HT-29 (cell line): ENCODE measurements at regions not wholly inside any gene's neighbourhood (a gene's known extent, or its start where the extent isn't known, plus 50 kb on each side); places are given as distances from the start of the nearest gene placed in this dataset.
A peak's percentile ranks its signal among the peaks of the same experiment; 100 is the strongest.

ENCODE experiments used
- DNase-seq: peaks from one replicate; pipeline ENCODE4 v3.0.0-alpha.2; 2015; ENCODE audit warnings: low spot score

DNA sequence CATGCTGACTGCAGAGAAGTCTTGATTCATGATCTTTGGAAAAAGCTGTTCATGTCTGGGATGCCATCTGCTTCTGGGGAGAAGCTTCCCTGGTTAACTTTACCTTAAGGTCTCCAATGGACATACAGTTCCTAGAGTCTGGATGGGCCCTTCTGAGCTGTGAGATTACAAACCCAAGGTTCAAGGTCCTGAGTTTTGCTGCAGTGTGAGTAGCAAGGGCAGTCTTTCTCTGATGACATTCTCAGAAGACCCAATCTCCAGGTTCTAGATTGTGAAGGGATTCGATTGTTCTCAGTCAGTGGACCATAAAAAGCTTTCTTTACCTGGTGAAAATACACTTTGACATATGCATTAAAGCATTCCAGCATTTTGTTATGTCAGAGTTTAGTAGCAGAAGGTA, 179.2 kb downstream of the AASDH start:
- no peak for DNase-seq

DNA sequence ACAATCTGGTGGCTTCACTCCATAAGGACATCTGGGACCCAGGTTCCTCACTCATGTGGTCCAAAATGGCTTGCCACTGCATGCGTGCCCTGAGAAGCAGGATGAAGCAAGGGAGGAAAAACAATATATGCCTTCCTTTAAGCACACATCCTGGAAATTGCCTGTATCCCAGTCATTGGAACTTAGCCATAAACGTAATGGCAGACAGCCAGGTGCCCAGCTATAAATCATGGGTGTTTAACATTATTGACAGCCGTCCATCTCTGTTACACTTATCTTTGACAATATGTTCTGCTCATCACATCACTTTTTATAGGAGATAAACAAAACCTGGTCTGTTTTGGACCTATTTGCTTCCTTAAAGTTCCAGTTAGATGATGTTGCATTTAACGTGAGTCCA, 181.0 kb downstream of the AASDH start:
- DNase-seq: peak; percentile 42

DNA sequence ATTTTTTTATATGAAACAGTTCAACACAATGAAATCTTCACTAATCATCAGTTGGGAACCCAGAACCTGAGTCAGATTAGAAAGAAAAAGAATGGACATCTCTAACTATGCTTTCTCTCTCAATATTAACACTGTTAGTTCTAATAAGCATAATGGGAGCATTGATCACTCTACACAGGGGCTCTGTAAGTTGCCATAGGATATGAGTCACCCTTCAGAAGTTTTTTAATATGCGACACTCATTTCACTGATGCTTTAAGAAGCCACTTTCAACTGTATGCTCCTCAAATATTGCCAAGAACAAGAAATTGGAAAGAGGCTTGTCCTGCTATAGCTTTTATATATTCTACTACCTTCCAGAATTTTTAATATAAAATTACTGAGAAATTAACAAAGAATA, 187.0 kb downstream of the AASDH start:
- DNase-seq: no peak

DNA sequence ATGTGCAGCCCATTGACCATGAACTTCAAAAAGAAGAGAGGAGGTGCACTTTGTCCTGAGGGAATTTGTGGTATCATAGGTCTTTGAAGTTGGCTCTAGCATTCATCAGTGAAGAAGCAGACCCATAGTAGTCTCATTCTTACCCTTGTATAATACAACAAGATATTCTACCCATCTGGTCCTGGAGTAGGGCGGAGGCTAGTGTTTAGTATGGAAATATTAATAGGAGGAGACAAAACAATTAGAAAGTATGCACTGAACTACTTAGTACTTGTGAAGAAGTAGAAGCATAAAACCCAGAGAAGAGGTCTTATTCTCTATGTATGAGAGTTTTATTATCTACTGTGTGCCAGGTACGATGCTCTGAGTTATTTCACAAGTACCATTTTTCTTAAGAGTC, 189.0 kb downstream of the AASDH start:
- DNase-seq: no peak

DNA sequence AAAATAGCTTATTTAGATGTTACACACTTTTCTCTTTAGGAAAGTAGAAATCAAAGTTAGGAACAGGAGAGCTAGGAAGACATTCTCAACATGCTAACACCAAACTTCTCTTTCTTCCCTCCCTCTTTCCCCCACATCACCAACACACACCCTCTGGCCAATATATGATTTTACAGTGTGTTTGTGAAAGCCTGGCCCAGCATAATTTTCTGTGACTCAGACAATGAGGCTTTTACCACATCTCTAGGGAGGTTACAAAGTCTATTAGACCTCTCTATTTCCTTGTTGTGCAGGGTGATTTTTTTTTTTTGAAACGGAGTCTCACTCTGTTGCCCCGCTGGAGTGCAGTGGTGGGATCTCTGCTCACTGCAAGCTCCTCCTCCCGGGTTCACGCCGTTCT, 189.9 kb downstream of the AASDH start:
- peak; percentile 39 for DNase-seq

DNA sequence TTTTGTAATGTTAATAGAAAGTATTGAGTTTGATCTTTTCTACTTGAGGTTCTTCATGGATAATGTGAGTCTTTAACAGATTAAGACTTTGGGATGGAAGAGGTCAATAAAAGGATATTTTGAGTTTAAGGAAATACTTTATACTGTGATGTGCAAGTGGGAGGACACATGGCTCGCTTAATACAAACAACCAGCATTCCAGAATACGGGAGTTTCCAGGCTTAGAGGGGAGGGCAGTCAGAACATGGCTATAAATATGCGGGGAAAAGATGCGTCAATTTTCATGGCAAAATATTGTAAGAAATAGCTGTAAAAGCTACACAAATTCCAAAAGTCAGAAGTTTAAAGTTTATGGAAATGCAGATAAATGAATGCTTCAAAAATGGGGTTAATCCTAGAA, 192.3 kb downstream of the AASDH start:
- no peak for DNase-seq

DNA sequence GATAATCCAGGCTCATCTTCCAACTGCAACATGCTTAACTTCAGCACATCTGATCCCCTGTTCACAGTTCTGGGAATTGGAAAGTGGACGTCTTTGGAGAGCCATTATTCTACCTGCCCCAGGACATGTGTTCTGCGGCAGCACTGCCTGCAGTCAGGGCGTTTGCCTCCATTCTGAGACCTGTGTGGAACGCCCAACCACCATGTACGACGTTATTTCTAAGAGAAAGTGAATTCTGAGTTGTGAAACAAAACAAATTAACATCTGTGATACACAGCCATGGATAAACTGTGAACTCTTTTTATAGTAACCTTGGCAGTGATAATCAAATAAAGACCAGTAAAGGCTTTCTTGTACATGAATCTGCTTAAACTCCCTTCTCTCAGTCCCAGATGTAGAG, 195.8 kb downstream of the AASDH start:
- DNase-seq: no peak

DNA sequence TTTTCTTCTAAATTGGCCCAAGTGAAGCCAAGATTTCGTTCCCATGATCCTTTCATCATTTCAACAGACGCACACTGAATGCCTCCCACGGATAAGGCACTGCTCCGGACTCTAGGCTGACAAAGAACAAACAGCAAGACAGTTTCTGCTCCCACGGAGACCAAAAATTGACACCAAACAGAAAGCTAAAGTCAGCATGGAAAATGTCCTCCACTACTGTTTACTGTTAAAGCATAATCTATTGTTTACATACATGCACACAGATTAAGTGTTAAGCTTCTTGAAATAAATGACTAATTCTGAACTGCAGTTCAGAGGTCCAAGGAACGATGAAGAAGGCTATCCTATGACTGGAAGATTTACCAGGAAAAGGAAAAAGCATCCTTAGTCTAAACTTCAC, 199.6 kb downstream of the AASDH start:
- no peak for DNase-seq

DNA sequence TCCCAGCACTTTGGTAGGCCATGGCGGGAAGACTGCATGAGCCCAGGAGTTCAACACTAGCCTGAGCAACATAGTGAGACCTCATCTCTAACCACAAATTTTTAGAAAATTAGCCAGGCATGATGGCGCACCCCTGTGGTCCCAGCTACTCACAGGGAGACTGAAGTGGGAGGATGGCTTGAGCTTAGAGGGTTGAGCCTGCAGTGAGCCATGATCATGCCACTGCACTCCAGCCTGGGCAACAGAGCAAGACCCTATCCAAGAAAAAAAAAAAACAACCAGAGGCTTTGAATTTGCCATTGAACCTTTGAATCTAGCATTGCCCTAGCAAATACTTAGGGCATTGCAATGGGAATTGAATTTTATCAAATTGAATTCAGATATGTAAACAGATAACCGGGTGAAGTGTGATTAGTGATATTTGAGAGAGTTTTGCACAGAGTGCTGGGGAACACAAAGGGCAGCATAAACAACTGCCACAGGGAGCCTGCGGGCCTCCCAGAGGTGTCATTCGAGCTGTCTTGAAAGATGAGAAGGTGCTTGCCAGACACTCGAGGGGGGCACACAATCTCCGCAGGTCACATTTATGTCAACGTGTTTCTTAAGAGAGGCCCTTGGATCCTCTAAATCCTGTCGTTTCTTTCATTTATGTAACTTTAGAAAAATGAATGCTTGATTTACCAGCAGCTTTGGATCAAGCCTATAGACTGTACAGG, 200.3 kb downstream of the AASDH start:
- DNase-seq: no peak

DNA sequence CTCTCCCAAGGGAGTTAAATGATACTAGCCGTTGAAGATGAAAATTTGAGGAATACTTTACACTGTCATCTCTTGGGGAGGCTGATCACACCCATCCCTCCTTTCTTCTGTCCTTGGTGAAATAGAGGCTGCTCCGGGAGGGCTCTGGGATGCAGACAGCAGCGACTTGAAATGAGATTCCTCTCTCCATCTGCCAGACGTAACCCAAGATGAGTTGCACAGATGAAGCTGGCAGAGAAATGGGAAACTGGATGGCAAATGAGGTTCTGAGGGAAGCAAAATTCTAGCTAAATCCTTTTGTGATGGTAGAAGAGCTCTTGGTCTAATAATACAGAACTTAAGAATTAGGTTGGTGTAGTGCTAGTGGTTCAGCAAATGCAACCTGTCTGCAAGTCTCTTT, 201.4 kb downstream of the AASDH start:
- no peak for DNase-seq

DNA sequence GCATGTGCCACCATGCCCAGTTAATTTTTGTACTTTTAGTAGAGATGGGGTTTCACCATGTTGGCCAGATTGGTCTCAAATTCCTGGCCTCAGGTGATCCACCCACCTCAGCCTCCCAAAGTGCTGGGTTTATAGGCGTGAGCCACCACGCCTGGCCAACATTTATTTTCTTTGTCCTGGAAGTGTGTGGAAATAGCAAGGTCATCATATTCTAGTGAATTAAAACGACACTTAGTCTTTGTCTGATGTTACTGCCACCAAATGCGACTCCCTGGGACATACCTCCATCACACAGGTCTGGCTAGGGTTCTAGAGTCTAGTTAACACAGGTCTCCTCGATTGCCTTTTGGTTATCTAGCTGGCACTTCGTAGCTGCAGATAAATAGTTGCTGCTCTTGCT, 203.1 kb downstream of the AASDH start:
- no peak for DNase-seq

DNA sequence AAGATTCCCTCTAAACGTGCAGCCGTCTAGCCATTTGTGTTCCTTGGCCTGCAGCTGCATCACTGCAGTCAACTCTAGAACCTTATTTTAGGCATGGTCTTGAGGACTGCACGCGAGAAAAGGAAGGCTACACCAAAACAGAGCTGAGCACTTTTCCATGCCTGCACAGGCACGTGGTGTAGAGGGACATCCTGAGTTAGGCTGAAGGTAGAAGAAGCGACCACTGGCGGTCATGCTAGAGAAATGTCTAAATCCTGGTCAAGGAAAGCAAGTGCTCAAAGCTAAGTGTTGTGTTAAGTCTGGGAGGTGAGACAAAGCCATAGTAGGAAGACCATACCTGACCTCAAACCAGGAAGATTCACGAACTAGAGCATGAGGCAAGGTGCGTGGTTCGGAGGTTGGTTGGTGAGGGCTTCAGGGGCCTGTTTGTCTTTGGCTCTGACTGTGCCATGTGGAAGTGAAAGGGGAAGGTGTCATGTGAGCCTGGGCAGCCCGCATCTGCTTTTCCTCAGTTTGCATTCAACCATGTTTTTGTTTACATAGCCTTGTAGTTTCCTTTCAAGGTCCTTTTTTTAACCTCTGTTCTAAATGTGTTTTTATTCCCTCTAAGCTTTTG, 203.8 kb downstream of the AASDH start:
- peak; percentile 37 for DNase-seq

DNA sequence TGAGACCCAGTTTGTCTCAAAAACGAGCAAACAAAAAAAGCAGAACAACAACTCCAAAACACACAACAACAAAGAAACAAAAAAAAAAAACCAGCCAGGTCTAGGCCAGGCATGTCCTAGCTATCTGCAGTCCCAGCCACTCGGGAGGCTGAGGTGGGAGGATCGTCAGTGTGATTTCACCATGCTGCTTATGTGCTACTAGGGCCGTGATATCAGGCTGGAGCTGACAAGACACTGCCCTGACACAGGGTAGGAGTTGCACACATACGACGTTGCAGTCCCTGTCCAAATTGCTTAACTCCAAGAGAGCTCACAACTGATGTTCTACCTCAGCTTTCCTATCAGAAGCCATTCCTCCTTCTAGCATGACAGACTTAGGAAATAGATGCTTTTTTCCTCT, 204.9 kb downstream of the AASDH start:
- DNase-seq: no peak

DNA sequence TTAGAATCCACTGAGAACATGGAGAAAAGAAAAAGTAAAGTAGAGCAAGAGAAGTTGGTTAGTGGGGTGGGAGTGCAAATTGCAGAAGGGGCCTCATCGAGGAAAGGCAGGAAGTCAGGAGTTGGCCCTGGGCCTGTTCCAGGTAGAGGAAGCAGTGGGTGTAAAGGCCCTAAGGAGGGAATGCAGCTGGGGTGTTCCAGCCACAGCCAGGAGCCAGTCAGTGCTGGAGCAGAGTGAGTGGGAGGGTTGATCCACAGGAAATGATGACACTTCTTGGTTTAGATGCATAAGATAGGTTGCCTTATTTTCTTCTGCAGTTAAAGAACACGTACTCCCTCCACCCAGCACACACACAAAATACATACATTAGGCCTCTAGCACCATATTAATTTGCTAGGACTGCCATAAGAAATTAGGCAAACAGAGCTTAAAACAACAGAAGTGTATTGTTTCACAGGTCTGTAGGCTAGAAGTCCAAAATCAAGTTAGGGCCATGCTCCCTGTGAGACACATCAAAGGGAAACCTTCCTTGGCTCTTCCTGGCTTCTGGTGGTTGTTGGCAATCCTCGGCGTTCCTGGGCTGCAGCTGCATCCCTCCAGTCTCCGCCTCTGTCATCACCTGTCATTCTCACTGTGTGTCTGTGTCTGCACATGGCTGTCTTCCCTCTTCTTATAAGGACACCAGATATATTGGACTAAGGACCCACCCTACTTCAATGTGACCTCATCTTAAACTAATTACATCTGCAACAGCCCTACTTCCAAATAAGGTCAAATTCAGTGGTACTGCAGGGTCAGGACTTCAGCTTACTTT, 205.9 kb downstream of the AASDH start:
- no peak for DNase-seq

DNA sequence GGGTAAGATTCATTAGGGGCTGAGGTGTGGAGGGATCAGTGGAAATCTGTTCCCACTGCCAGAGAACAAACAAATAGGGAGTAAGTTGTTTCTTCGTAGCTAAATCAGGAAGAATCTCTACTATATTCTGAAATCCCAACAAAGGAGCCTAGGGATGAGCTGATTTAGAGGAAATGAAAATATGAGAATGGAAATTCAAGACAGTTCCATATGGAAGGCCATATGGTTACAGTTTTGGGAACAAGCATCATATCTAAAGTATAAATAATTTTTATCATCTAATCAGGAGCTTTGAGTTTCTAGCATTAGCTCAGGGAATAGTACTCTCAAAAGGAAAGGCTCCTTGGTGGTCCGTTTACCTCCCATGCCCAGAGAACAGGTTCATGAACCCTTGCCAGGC, 218.2 kb downstream of the AASDH start:
- no peak for DNase-seq

DNA sequence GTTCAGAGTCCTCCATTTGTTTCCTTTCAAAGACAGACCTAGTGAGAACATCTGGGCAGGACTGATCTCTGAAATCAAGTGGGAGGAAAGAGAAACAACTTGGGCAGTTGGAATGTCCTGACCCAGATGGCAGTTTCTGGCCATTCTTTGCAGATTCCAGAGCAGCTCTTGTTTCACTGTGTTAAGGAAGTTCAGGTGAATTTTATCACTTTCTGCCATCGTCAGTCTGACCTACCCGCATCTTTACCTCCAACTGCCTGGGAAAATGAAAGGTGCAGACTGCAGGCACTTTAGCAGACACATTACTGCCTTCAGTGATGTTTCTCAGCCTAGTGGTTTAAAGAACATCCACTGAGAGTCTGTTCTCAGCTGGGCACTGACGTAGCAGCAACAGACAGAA, 216.2 kb downstream of the CEP135 start:
- DNase-seq: no peak

DNA sequence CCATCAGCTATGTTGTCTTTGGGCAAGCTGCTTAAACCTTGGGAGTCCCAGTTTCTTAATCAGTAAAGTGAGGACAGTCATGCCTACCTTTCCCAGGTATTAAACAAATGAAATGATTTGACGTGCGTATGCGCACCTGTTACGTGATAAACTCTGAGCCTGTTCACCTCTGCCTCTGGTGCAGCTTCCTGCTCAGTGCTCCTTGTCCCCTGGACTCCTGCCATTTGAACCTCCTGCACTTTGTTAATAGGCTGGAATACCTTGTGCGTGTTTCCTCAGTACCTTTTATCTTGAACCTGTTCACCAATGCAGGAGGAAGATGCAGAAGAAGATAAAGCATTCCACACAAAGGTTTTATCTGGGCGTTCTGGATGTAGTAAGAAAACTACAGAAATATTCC, 211.9 kb downstream of the CEP135 start:
- DNase-seq: peak; percentile 22

DNA sequence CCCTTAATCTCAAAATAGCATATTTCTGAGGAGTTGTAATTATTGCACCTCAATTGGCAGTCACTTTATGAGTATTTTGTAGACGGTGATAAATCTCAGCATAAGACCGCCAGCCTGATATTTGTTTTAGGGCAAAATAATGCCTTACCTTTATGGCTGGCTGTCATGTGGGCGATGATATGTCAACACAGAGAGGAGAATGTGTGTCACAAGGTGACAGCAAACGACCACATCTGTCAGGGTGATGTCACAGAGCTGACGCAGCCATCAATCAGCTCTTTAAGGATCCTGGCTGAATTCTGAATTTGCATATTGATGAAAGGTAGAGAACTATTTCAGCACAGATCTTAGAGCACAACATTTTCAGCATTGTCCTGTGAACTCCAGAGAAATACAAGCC, 209.7 kb downstream of the CEP135 start:
- peak; percentile 10 for DNase-seq

DNA sequence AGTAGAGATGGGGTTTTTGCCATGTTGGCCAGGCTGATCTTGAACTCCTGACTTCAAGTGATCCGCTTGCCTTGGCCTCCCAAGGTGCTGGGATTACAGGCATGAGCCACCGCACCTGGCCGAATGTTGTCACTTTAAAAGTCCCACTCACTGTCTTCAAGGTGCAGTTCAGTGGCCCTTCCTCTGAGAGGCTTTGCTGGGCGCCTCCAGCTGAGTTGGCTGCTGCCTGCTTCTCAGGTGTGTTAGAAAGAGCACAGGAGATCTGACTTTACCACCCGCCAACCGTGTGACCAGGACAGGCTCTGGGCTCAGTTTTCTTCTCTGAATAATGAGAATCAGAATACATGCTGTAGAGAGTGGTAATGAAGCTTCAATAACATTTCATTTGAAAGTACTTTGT, 207.4 kb downstream of the CEP135 start:
- no peak for DNase-seq

DNA sequence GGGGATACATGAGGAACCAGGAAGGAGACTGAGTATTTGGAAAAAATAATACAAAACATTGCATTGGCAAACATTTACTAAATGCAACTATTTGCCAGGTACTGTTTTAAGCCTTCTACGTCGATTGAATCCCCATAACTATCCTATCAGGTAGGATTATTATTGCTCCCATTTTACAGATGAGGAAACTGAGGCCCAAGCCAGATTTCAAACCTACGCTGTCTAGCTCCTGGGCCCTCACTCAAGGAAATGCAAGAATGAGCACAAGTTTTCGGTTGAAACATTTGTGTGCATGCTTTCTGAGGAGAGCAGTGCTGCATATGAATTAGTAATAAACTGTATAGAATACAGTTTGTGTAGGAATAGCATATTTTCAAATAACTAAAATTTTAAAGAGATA, 206.7 kb downstream of the CEP135 start:
- no peak for DNase-seq

DNA sequence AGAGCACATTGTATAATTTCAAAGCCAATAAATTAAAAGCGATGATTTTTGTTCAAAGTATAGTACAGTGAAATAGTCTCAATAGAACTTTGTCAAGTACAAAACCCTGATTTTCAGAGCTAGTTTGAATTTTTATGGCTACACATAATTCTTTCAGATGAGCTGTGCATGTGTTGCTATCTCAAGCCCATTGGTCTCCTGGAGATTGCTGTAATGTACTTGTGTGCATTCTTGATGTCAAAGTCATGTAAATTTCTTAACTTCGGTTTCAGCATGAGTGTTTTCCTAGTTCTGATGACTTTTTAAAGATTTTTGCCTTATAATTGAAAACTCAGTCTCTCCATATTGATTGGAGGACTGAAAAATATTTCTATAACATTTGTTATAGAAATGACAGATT, 200.8 kb downstream of the CEP135 start:
- DNase-seq: no peak

DNA sequence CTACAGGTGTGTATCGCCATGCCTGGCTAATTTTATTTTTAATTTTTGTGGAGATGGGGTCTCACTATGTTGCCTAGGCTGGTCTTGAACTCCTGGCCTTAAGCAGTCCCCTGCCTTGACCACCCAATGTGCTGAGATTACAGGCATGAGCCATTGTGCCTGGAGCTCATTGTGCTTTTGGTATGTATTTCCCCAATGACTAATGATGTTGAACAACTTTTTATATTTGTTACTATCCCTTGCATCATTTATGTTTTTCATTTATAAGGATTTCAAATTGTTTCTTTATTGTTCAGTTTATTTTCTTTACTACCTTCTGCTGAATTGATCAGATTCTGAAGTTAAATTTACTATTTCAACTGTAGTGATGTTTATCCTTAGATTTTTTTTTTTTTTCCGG, 199.7 kb downstream of the CEP135 start:
- no peak for DNase-seq

DNA sequence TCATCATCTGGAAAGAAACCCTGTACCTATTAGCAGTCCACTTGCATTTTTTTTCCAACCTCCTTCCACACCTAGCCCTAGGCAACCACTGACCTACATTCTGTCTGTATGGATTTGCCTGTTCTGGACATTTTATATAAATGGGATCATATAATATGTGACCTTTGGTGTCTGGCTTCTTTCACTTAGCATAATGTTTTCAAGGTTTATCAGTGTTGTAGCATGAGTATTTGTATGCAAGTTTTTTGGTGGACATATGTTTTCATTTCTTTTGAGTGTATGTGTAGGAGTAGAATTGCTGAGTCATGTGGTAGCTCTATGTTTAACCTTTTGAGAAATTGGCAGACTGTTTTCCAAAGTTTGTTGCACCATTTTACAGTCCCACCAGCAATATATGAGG, 198.6 kb downstream of the CEP135 start:
- no peak for DNase-seq
